GM23338 (cell line): ENCODE measurements at regions not wholly inside any gene's neighbourhood (a gene's known extent, or its start where the extent isn't known, plus 50 kb on each side); places are given as distances from the start of the nearest gene placed in this dataset.

Source experiments
- ATAC-seq: fragments of 200-7000 bp; cut with Tn5 transposase; 3 replicates; pipeline ENCODE4 v1.9.1; 2020
- DNase-seq: peaks from one replicate; pipeline ENCODE4 v3.0.0-alpha.2; 2015; ENCODE audit warnings: low spot score
- H2AFZ ChIP-seq: fragments of 200-600 bp; sonication (generic); 2 replicates; pipeline ENCODE4 v1.8.0; 2016; ENCODE audit warnings: antibody characterized with exemption, mild to moderate bottlenecking, moderate library complexity
- H3F3A ChIP-seq: fragments of 200-600 bp; sonication (generic); replicated peaks from 2 replicates; pipeline ENCODE4 v1.8.0; 2017; ENCODE audit warnings: antibody characterized with exemption, mixed run types, low read depth
- H3K27ac ChIP-seq: fragments of 200-600 bp; sonication (generic); 2 replicates; pipeline ENCODE4 v1.6.1; 2016; ENCODE audit warnings: low read depth
- H3K27me3 ChIP-seq: fragments of 200-600 bp; sonication (generic); 2 replicates; pipeline ENCODE4 v1.8.0; 2016; ENCODE audit warnings: mild to moderate bottlenecking, mixed run types, moderate library complexity; ENCODE audit not compliant: insufficient read depth
- H3K36me3 ChIP-seq: fragments of 200-600 bp; sonication (generic); 2 replicates; pipeline ENCODE4 v1.8.0; 2016; ENCODE audit warnings: mild to moderate bottlenecking; ENCODE audit not compliant: insufficient read depth
- H3K4me1 ChIP-seq: fragments of 200-600 bp; sonication (generic); 2 replicates; pipeline ENCODE4 v1.8.0; 2016; ENCODE audit warnings: mild to moderate bottlenecking, moderate library complexity; ENCODE audit not compliant: insufficient read depth
- H3K4me2 ChIP-seq: fragments of 200-600 bp; sonication (generic); 2 replicates; pipeline ENCODE4 v1.7.1; 2017; ENCODE audit warnings: mixed run types
- H3K4me3 ChIP-seq: fragments of 200-600 bp; sonication (generic); 2 replicates; pipeline ENCODE4 v1.6.1; 2016; ENCODE audit warnings: mixed run types
- H3K79me2 ChIP-seq: fragments of 200-600 bp; sonication (generic); replicated peaks from 2 replicates; pipeline ENCODE4 v1.8.0; 2017; ENCODE audit warnings: mild to moderate bottlenecking; ENCODE audit not compliant: insufficient read depth
- H3K9me2 ChIP-seq: fragments of 200-600 bp; sonication (generic); 2 replicates; pipeline ENCODE4 v1.8.0; 2017; ENCODE audit not compliant: insufficient read depth
- H4K20me1 ChIP-seq: fragments of 200-600 bp; sonication (generic); replicated peaks from 2 replicates; pipeline ENCODE4 v1.8.0; 2017; ENCODE audit warnings: mild to moderate bottlenecking; ENCODE audit not compliant: insufficient read depth
- H3K27ac Mint-ChIP-seq: 2 replicates; pipeline ENCODE4 v1.8.0; 2020; ENCODE audit warnings: inconsistent platforms, mild to moderate bottlenecking, moderate library complexity, mixed read lengths
- H3K27me3 Mint-ChIP-seq: 3 replicates; pipeline ENCODE4 v1.8.0; 2022; ENCODE audit warnings: low read depth, mild to moderate bottlenecking, moderate library complexity, mixed read lengths, inconsistent platforms; ENCODE audit not compliant: insufficient read depth, poor library complexity
- H3K36me3 Mint-ChIP-seq: 3 replicates; pipeline ENCODE4 v1.8.0; 2021; ENCODE audit warnings: low read depth, mild to moderate bottlenecking, inconsistent platforms, moderate library complexity, mixed read lengths
- H3K4me1 Mint-ChIP-seq: 3 replicates; pipeline ENCODE4 v1.8.0; 2020; ENCODE audit warnings: mild to moderate bottlenecking, inconsistent platforms, mixed read lengths
- H3K4me3 Mint-ChIP-seq: 3 replicates; pipeline ENCODE4 v1.8.0; 2021; ENCODE audit warnings: moderate library complexity, mild to moderate bottlenecking, inconsistent platforms, mixed read lengths
- H3K9me3 Mint-ChIP-seq: 3 replicates; pipeline ENCODE4 v1.8.0; 2020; ENCODE audit warnings: moderate library complexity, mild to moderate bottlenecking, inconsistent platforms, mixed read lengths
- ZNF331 ChIP-seq: fragments of 250-450 bp; sonication (Bioruptor Pico); IDR thresholded peaks from 2 replicates; pipeline ENCODE4 v1.5.0; 2020; ENCODE audit warnings: low read depth, mild to moderate bottlenecking, moderate library complexity
- ZNF462 ChIP-seq: fragments of 250-450 bp; sonication (Bioruptor Pico); IDR thresholded peaks from 2 replicates; pipeline ENCODE4 v1.5.0; 2020; ENCODE audit warnings: mild to moderate bottlenecking, moderate library complexity
- TF ChIP-seq, protein P1 (sequence below): IDR thresholded peaks from 2 replicates; pipeline ENCODE4 v1.6.1; 2016; ENCODE audit warnings: antibody characterized with exemption
- TF ChIP-seq, protein P2 (sequence below), 2 experiments: fragments of 200-600 bp in 1 of 2; sonication (generic) in 1 of 2; conservative IDR thresholded peaks; 2 replicates each; pipeline versions ENCODE4 v1.5.1 to v1.6.1; 2016 to 2017; ENCODE audit warnings: antibody characterized with exemption in 2 of 2, low read depth in 2 of 2, mild to moderate bottlenecking in 2 of 2, moderate library complexity in 1 of 2

DNA sequence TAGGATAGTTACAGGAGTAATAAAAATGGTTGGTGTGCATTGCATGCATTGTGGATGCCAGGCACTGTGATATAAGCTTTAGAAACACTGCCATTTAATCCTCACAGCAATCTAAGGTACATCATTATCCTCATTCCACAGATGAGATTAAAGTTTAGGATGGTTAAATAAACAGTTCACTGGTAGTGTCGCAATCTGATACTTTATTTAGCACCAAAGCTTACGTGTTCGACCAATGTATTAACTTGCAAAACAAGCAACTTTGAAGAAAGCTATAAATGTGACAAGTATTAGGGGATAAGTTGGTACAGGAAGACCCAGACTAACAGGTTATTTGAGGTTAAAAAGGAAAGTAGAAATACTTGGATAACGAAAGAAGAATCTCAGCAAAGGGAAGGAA lies 150.5 kb upstream of the ZNF385D start (continued):
- no peak for TF ChIP-seq ZNF462

DNA sequence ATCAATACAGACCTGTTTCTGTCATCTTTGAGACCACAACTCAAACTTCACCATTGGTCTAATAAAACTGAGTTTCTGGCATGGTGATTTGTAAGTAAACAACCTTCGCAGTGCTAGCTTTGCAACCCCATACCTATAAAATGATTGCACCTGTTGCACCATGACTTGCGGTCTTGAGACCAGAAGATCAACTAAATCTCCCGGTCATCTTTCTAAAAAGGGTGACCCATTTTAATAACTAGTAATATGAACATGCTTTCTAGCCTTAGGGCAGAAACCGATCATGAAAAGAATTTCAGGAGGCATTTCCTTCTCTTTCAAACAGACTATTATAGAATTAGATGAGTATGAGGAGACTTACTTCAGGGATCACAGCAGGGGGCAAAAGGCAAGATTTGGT lies 151.9 kb upstream of the ZNF385D start:
- H3K27me3 Mint-ChIP-seq = peaks cover 3% of the 10 kb centered on the region
- H3K9me2 ChIP-seq = no peaks in the 10 kb centered on the region
- H3K4me3 Mint-ChIP-seq = no peak overlapping the region
- H3K36me3 Mint-ChIP-seq = no peaks in the 10 kb centered on the region
- H3K9me3 Mint-ChIP-seq = no peaks in the 10 kb centered on the region
- ATAC-seq (no peak), DNase-seq (no peak)
- TF ChIP-seq ZNF462 (no peak), ZNF331 (no peak)
- TF ChIP-seq, protein P1, sequence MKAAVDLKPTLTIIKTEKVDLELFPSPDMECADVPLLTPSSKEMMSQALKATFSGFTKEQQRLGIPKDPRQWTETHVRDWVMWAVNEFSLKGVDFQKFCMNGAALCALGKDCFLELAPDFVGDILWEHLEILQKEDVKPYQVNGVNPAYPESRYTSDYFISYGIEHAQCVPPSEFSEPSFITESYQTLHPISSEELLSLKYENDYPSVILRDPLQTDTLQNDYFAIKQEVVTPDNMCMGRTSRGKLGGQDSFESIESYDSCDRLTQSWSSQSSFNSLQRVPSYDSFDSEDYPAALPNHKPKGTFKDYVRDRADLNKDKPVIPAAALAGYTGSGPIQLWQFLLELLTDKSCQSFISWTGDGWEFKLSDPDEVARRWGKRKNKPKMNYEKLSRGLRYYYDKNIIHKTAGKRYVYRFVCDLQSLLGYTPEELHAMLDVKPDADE = no peak
- TF ChIP-seq, protein P2, sequence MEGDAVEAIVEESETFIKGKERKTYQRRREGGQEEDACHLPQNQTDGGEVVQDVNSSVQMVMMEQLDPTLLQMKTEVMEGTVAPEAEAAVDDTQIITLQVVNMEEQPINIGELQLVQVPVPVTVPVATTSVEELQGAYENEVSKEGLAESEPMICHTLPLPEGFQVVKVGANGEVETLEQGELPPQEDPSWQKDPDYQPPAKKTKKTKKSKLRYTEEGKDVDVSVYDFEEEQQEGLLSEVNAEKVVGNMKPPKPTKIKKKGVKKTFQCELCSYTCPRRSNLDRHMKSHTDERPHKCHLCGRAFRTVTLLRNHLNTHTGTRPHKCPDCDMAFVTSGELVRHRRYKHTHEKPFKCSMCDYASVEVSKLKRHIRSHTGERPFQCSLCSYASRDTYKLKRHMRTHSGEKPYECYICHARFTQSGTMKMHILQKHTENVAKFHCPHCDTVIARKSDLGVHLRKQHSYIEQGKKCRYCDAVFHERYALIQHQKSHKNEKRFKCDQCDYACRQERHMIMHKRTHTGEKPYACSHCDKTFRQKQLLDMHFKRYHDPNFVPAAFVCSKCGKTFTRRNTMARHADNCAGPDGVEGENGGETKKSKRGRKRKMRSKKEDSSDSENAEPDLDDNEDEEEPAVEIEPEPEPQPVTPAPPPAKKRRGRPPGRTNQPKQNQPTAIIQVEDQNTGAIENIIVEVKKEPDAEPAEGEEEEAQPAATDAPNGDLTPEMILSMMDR (conservative IDR thresholded peaks at IDR 0.05; ENCODE audit: low read depth in 2 of 2) = no peak
- H2AFZ ChIP-seq = no peak overlapping the region
- H3K27ac Mint-ChIP-seq = 0 out of 2 replicates have a peak overlapping the region, but pooled peaks have one; percentile 47
- H3F3A ChIP-seq = no peaks in the 10 kb centered on the region
- no peak overlapping the region for H3K4me2 ChIP-seq
- H3K4me1 ChIP-seq = no peaks in the 10 kb centered on the region
- no peaks in the 10 kb centered on the region for H3K36me3 ChIP-seq
- no peaks in the 10 kb centered on the region for H3K27me3 ChIP-seq
- peaks cover 2% of the 10 kb centered on the region; the same call in 1 of the 3 replicates for H3K4me1 Mint-ChIP-seq
- H3K79me2 ChIP-seq = no peaks in the 10 kb centered on the region
- no peak overlapping the region for H3K27ac ChIP-seq
- H3K4me3 ChIP-seq = no peak overlapping the region
- H4K20me1 ChIP-seq = no peaks in the 10 kb centered on the region
